NCI-H774 (cell line): ENCODE measurements at regions not wholly inside any gene's neighbourhood (a gene's known extent, or its start where the extent isn't known, plus 50 kb on each side); places are given as distances from the start of the nearest gene placed in this dataset.

Experiments
- DNase-seq: peaks from one replicate; lab custom pipeline; 2025; lab: John Stamatoyannopoulos, UW

- no peak for DNase-seq
These were observed 62.1 kb upstream of the DCBLD2 start for GRCh38 chr3:98963546-98963945.

GRCh38 chr3:98962951-98963350, 61.5 kb upstream of the DCBLD2 start:
- no peak for DNase-seq

- DNase-seq, result no peak
These were observed 60.9 kb upstream of the DCBLD2 start for GRCh38 chr3:98962189-98962930.

DNA sequence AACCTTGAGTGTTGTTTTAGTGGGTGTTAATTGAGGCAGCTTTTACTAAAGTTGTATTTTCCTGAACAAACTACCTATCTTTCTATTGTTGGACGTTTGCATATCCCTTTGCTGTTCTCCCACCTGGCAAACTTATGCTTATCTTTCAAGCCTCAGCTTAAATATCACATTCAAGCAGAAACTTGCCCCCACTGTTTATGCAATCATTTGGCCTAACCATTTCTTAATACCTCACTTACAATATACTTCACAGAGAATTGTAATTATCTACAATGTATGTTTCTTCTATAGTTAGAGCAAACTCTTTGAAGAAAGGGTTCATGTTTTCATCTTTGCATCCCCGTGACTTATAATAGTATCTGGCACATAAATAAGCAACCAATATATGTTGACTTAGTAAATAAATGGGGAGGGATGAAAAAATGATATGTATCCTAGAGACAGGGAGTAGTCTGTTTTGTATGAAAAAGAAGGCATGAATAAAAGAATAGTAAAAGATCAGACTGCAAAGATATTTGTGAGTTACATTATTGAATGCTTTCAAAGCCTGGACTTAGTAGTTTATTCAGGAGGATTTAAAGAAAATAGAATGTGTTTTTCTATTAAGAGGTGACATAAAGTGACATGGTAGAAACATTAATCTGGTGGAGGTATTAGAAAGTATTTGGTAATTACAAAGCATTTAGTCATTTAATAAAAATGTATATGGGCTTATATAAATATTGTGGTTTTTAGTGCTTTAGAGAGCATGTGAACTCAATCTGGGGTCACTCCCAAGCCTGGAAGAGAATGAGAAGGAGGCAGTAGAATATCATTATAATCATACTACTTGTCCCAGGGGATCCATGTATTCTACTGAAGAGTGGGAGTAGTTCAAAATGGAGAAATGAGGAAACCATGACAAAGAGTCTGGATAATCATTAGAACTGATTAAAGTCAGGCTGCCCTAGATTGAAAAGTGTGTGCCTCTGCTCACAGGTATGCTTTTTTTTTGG, 60.0 kb upstream of the DCBLD2 start:
- no peak for DNase-seq

DNA sequence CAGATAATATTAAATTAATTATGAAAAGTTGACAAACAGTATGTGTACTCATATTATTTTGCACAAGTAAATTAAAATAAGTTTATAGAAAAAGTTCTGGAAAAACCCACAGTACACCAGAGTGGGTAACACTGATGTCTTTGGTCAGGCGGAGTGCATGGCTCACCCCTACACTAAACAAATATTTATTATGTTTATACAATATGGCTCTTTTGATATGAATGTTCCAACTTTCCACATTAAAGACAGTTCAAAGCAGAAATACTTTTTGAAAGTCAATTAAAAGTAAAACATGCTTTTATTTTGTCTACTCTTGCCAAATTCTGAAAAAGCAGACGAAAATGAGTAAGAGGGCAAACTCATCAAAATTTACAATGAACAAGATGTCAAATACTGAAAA, 56.2 kb upstream of the DCBLD2 start:
- no peak for DNase-seq

GRCh38 chr3:98956008-98956407, 54.5 kb upstream of the DCBLD2 start:
- no peak for DNase-seq

DNA sequence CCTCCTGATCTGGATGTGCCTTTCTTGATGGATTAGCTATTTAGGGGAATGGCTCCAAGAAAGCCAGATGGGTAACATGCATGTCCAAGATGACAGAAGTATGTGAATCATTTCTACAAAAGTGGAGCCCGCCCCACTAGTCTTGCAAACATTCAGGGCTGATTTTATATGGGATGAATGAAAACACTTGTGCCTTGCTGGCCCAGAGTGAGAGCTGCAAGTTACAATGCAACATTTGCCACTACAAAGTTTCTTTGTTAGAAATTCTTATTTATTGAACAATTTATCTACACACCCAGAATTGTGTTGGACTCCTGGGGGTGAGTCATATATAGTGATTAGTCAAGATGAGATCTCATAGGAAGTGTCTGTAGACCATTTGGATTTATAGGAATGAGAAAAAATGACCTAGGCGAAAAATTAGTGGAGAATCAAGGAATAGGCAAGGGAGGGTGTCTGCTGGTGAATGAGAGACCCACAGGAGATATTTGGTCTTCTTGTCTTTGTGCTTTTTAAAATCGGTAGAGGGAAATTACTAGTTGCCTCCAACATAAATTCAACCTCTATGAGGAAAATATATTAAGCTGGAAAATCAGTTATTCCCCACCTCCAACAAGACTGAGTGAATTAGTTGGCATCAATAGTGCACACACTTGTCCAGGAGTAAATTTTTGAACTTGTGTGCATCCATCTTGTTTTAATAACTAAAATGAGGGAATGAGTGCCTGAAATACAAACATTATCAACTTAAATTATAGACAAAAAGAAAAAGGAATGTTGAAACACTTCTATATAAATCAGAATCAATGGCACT, 53.5 kb upstream of the DCBLD2 start:
- DNase-seq, result no peak

GRCh38 chr3:98954242-98954641, 52.7 kb upstream of the DCBLD2 start:
- DNase-seq, result no peak

GRCh38 chr3:98952404-98952803, 50.9 kb upstream of the DCBLD2 start:
- DNase-seq, result no peak
